Activated CD4-positive, alpha-beta T cell treated with anti-CD3 and anti-CD28 coated beads, Interleukin-2, amount 10 ng/mL, durations not matched to agents 24 days and 14 days (primary cell): ENCODE measurements at regions not wholly inside any gene's neighbourhood (a gene's known extent, or its start where the extent isn't known, plus 50 kb on each side); places are given as distances from the start of the nearest gene placed in this dataset.
"Not testable (repeated sequence)": the region's sequence is repeated elsewhere in the genome, so short reads cannot be mapped to it uniquely, and the experiment has no call there.

ENCODE experiments used
- DNase-seq: peaks from one replicate; pipeline ENCODE4 v3.0.0; 2022
- H3K27ac Mint-ChIP-seq: one replicate; pipeline ENCODE4 v1.8.0; 2022; ENCODE audit warnings: mild to moderate bottlenecking, mixed read lengths
- H3K27me3 Mint-ChIP-seq: one replicate; pipeline ENCODE4 v1.8.0; 2022; ENCODE audit warnings: mixed read lengths
- H3K36me3 Mint-ChIP-seq: one replicate; pipeline ENCODE4 v1.8.0; 2022; ENCODE audit warnings: low read depth, mild to moderate bottlenecking, mixed read lengths
- H3K4me1 Mint-ChIP-seq: one replicate; pipeline ENCODE4 v1.8.0; 2021; ENCODE audit warnings: mixed read lengths
- H3K4me3 Mint-ChIP-seq: one replicate; pipeline ENCODE4 v1.8.0; 2022; ENCODE audit warnings: mild to moderate bottlenecking, moderate library complexity, mixed read lengths
- H3K9me3 Mint-ChIP-seq: one replicate; pipeline ENCODE4 v1.8.0; 2021; ENCODE audit warnings: mixed read lengths
- intact Hi-C: fragments of 100-400 bp; cut with micrococcal nuclease; formaldehyde crosslinking; loops from one replicate; pipeline ENCODE4 v1.15.1; 2023

GRCh38 chr7:121697731-121698316 is 175.1 kb upstream of the PTPRZ1 start:
- H3K4me3 Mint-ChIP-seq, result no peak overlapping the region
- H3K36me3 Mint-ChIP-seq, result no peaks in the 10 kb centered on the region
- H3K9me3 Mint-ChIP-seq, result no peaks in the 10 kb centered on the region
- no peaks in the 10 kb centered on the region for H3K27me3 Mint-ChIP-seq
- intact Hi-C loops, result no loop called here
- no peak overlapping the region for H3K27ac Mint-ChIP-seq
- no peak for DNase-seq
- no peaks in the 10 kb centered on the region for H3K4me1 Mint-ChIP-seq

- no peaks in the 10 kb centered on the region for H3K27me3 Mint-ChIP-seq
- intact Hi-C loops, result no loop called here
- DNase-seq, result no peak
- no peaks in the 10 kb centered on the region for H3K9me3 Mint-ChIP-seq
- no peak overlapping the region for H3K4me3 Mint-ChIP-seq
- no peak overlapping the region for H3K27ac Mint-ChIP-seq
- H3K4me1 Mint-ChIP-seq, result no peaks in the 10 kb centered on the region
- no peaks in the 10 kb centered on the region for H3K36me3 Mint-ChIP-seq
These were observed 176.0 kb upstream of the PTPRZ1 start for GRCh38 chr7:121696954-121697353.

- H3K36me3 Mint-ChIP-seq, result no peaks in the 10 kb centered on the region
- H3K27ac Mint-ChIP-seq, result no peak overlapping the region
- no peaks in the 10 kb centered on the region for H3K27me3 Mint-ChIP-seq
- intact Hi-C loops, result no loop called here
- H3K4me1 Mint-ChIP-seq, result no peaks in the 10 kb centered on the region
- no peak overlapping the region for H3K4me3 Mint-ChIP-seq
- no peaks in the 10 kb centered on the region for H3K9me3 Mint-ChIP-seq
- DNase-seq, result no peak
These were observed 183.2 kb upstream of the PTPRZ1 start for GRCh38 chr7:121689749-121690148.

GRCh38 chr7:121681700-121682099 is 191.3 kb upstream of the PTPRZ1 start:
- Mint-ChIP-seq H3K27me3 (no peaks in the 10 kb centered on the region), H3K36me3 (no peaks in the 10 kb centered on the region), H3K4me3 (no peak overlapping the region), H3K27ac (no peak overlapping the region), H3K4me1 (no peaks in the 10 kb centered on the region), H3K9me3 (no peaks in the 10 kb centered on the region)
- DNase-seq, result no peak
- intact Hi-C loops, result no loop called here

GRCh38 chr7:121676168-121676567 is 196.8 kb upstream of the PTPRZ1 start:
- H3K4me3 Mint-ChIP-seq, result no peak overlapping the region
- no peaks in the 10 kb centered on the region for H3K4me1 Mint-ChIP-seq
- no peaks in the 10 kb centered on the region for H3K9me3 Mint-ChIP-seq
- no peak overlapping the region for H3K27ac Mint-ChIP-seq
- H3K27me3 Mint-ChIP-seq, result no peaks in the 10 kb centered on the region
- no peak for DNase-seq
- no peaks in the 10 kb centered on the region for H3K36me3 Mint-ChIP-seq
- intact Hi-C loops, result no loop called here

GRCh38 chr7:121674455-121674854 is 198.5 kb upstream of the PTPRZ1 start:
- intact Hi-C loops, H3K36me3 Mint-ChIP-seq, H3K27ac Mint-ChIP-seq, H3K27me3 Mint-ChIP-seq, DNase-seq, H3K4me3 Mint-ChIP-seq, H3K9me3 Mint-ChIP-seq, H3K4me1 Mint-ChIP-seq: not testable (repeated sequence)

GRCh38 chr7:121669144-121669543 is 203.8 kb upstream of the PTPRZ1 start:
- H3K4me1 Mint-ChIP-seq, result no peaks in the 10 kb centered on the region
- intact Hi-C loops, result no loop called here
- DNase-seq, result no peak
- no peaks in the 10 kb centered on the region for H3K36me3 Mint-ChIP-seq
- H3K27ac Mint-ChIP-seq, result no peak overlapping the region
- no peaks in the 10 kb centered on the region for H3K27me3 Mint-ChIP-seq
- no peak overlapping the region for H3K4me3 Mint-ChIP-seq
- no peaks in the 10 kb centered on the region for H3K9me3 Mint-ChIP-seq

GRCh38 chr7:121666306-121666705 is 206.7 kb upstream of the PTPRZ1 start:
- no peak overlapping the region for H3K27ac Mint-ChIP-seq
- intact Hi-C loops, result no loop called here
- H3K27me3 Mint-ChIP-seq, result no peaks in the 10 kb centered on the region
- H3K4me1 Mint-ChIP-seq, result no peaks in the 10 kb centered on the region
- H3K9me3 Mint-ChIP-seq, result no peaks in the 10 kb centered on the region
- DNase-seq, result no peak
- H3K36me3 Mint-ChIP-seq, result no peaks in the 10 kb centered on the region
- H3K4me3 Mint-ChIP-seq, result no peak overlapping the region

- no peak overlapping the region for H3K4me3 Mint-ChIP-seq
- H3K4me1 Mint-ChIP-seq, result no peaks in the 10 kb centered on the region
- intact Hi-C loops, result no loop called here
- H3K27ac Mint-ChIP-seq, result no peak overlapping the region
- H3K27me3 Mint-ChIP-seq, result no peaks in the 10 kb centered on the region
- no peak for DNase-seq
- H3K36me3 Mint-ChIP-seq, result no peaks in the 10 kb centered on the region
- H3K9me3 Mint-ChIP-seq, result no peaks in the 10 kb centered on the region
These were observed 229.6 kb upstream of the PTPRZ1 start for GRCh38 chr7:121643320-121643719.

GRCh38 chr7:121639705-121640104 is 233.3 kb upstream of the PTPRZ1 start:
- H3K4me1 Mint-ChIP-seq, result no peaks in the 10 kb centered on the region
- no peak overlapping the region for H3K27ac Mint-ChIP-seq
- no peak overlapping the region for H3K4me3 Mint-ChIP-seq
- DNase-seq, result no peak
- H3K36me3 Mint-ChIP-seq, result no peaks in the 10 kb centered on the region
- no peaks in the 10 kb centered on the region for H3K9me3 Mint-ChIP-seq
- H3K27me3 Mint-ChIP-seq, result no peaks in the 10 kb centered on the region
- intact Hi-C loops, result no loop called here

- no peaks in the 10 kb centered on the region for H3K9me3 Mint-ChIP-seq
- no peak overlapping the region for H3K27ac Mint-ChIP-seq
- no peak for DNase-seq
- no peak overlapping the region for H3K4me3 Mint-ChIP-seq
- H3K4me1 Mint-ChIP-seq, result no peaks in the 10 kb centered on the region
- no peaks in the 10 kb centered on the region for H3K27me3 Mint-ChIP-seq
- intact Hi-C loops, result no loop called here
- H3K36me3 Mint-ChIP-seq, result no peaks in the 10 kb centered on the region
These were observed 234.7 kb upstream of the PTPRZ1 start for GRCh38 chr7:121638286-121638685.

- Mint-ChIP-seq H3K4me3 (no peak overlapping the region), H3K27me3 (no peaks in the 10 kb centered on the region), H3K9me3 (no peaks in the 10 kb centered on the region), H3K4me1 (no peaks in the 10 kb centered on the region), H3K36me3 (no peaks in the 10 kb centered on the region), H3K27ac (no peak overlapping the region)
- DNase-seq, result no peak
- intact Hi-C loops, result no loop called here
These were observed 238.2 kb upstream of the FAM3C start for GRCh38 chr7:121634356-121634755.

- DNase-seq, result no peak
- H3K27ac Mint-ChIP-seq, result no peak overlapping the region
- H3K36me3 Mint-ChIP-seq, result no peaks in the 10 kb centered on the region
- intact Hi-C loops, result no loop called here
- H3K4me1 Mint-ChIP-seq, result no peaks in the 10 kb centered on the region
- H3K9me3 Mint-ChIP-seq, result no peaks in the 10 kb centered on the region
- H3K4me3 Mint-ChIP-seq, result no peak overlapping the region
- no peaks in the 10 kb centered on the region for H3K27me3 Mint-ChIP-seq
These were observed 237.1 kb upstream of the FAM3C start for GRCh38 chr7:121633186-121633585.

GRCh38 chr7:121624958-121625357 is 228.8 kb upstream of the FAM3C start:
- H3K27ac Mint-ChIP-seq, result no peak overlapping the region
- H3K27me3 Mint-ChIP-seq, result no peaks in the 10 kb centered on the region
- H3K9me3 Mint-ChIP-seq, result no peaks in the 10 kb centered on the region
- no peaks in the 10 kb centered on the region for H3K4me1 Mint-ChIP-seq
- intact Hi-C loops, result no loop called here
- no peaks in the 10 kb centered on the region for H3K36me3 Mint-ChIP-seq
- DNase-seq, result no peak
- H3K4me3 Mint-ChIP-seq, result no peak overlapping the region

GRCh38 chr7:121623130-121623872 is 227.2 kb upstream of the FAM3C start:
- no peak for DNase-seq
- Mint-ChIP-seq H3K9me3 (no peaks in the 10 kb centered on the region), H3K4me1 (no peaks in the 10 kb centered on the region), H3K27ac (no peak overlapping the region), H3K4me3 (no peak overlapping the region), H3K27me3 (no peaks in the 10 kb centered on the region), H3K36me3 (no peaks in the 10 kb centered on the region)
- intact Hi-C loops, result no loop called here
